Fibroblast of skin of left quadriceps (primary cell): ENCODE measurements at regions not wholly inside any gene's neighbourhood (a gene's known extent, or its start where the extent isn't known, plus 50 kb on each side); places are given as distances from the start of the nearest gene placed in this dataset.
"Not testable (repeated sequence)": the region's sequence is repeated elsewhere in the genome, so short reads cannot be mapped to it uniquely, and the experiment has no call there.

Experiments
- DNase-seq, 2 experiments: peaks; one replicate each; pipeline ENCODE4 v3.0.0-alpha.2; 2013; ENCODE audit warnings: low read depth in 2 of 2

DNA sequence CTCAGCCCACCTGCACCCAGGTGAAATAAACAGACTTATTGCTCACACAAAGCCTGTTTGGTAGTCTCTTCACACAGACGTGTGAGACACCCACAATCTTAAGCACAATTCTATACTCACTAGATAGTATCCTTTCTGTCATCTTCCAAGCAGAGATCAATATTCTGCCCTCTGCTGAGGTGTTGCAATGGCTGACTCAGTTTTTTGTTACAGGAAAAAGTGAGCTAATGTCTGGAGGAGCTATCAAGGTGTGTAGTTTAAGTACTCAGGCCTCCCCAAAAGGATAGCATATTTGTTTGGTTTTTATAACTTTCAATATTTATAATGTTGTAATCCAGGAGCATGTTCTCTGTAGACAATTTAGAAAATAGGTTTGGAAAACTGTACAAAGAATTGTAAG is 775.2 kb upstream of the POU3F4 start:
- DNase-seq: no peak

DNA sequence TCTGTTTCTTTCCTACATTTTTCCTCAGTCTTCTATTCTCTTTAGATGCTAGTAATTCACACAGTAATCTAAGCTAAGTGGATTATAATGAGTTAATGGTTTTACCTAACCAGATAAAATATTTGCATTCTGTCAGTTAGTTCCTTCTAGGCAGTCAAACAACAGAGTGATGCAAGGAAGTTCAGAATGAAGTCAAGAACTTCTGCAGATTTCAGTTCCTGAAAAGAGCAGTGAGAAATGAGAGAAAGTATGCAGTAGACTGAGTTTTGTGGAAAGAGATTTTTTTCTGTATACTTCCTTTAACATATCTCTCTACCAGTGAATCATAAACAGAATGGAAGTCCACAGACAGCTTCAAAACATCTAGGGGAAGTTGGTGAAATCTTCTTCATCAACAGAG is 774.0 kb upstream of the POU3F4 start:
- DNase-seq: no peak

DNA sequence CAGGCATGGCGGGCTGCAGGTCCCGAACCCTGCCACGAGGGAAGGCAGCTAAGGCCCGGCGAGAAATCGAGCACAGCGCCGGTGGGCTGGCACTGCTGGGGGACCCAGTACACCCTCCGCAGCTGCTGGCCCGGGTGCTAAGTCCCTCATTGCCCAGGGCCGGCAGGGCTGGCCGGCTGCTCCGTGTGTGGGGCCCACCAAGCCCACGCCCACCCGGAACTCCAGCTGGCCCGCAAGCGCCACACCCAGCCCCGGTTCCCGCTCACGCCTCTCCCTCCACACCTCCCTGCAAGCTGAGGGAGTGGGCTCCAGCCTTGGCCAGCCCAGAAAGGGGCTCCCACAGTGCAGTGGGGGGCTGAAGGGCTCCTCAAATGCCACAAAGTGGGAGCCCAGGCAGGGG is 769.8 kb upstream of the POU3F4 start:
- DNase-seq: not testable (repeated sequence)

DNA sequence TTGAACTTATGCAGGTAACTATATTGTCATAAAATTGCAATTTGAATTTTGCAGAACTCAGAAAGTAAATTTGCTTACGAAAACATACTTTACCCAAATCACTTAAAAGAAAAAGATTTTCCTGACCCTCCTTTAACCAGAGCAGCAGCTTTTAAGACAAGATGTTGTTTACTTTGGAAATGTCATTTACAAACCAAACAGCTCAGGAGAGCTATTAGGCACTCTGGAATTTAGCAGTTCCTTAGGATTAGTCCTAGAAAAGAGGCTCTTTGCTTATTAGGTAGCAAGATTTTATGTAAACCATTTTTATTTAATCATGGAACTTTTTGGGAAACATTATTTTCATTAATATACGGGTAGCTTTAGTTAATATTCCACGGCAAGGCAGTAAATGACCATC is 765.7 kb upstream of the POU3F4 start:
- no peak for DNase-seq

DNA sequence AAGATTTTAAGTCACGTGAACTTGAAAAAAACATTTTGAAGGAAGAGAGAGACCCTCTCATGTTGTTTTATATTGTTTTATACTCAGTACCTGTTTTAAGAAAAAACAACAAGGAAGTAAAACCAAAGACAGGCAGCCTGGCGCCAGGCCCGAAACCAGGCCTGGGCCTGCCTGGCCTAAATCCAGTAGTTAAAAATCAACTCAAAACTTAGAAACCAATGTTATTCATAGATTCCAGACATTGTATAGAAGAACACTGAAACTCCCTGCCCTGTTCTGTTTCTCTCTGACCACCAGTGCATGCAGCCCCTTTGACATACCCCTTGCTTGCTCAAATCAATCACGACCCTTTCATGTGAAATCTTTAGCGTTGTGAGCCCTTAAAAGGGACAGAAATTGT is 762.4 kb upstream of the POU3F4 start:
- not testable (repeated sequence) for DNase-seq

DNA sequence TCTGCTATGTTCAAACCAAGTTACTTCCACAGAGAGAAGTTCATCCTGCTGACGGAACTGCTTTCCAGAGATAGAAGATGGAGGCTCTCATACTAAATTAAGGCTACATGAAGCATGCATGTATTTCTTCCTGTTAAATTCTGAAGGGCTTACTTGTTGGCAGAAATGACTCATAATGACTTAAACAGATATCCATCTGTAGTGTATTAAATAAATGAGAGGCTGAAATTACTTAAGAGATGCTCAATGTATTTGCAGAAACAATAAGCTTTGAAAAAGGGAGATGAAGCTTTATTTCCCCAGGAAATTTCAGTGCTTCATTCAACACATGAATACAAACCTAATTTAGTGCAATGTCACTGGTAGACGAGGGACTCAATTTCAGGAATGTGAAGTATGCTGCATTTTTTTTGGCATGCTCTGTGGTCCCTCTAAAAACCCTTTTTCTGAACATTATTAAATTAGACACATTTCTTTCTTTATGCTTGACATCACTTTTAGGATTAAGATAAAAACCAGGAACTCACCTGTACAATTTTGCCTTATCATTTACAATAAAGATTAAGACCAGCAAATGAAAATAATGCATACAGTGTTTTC is 759.1 kb upstream of the POU3F4 start:
- DNase-seq: peak in 1 of 2 experiments; percentile 3

DNA sequence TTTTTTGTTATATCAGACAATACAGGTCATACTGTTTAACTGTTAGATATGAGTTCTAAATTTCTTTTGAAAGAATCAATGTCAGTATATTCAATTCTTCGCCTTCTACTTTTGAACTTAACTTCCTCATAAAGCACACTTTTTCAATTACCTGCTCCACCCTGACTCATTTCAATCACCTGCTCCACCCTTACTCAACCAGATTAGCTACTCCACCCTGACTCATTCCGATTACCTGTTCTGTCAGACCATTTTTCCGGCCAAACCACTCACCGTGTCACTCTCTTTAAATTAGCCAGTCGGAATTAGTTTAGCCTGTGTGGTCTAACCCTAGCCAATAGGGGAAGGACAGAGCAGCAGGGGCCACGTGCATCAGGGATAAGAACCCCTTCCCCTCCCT is 751.8 kb upstream of the POU3F4 start:
- no peak for DNase-seq

DNA sequence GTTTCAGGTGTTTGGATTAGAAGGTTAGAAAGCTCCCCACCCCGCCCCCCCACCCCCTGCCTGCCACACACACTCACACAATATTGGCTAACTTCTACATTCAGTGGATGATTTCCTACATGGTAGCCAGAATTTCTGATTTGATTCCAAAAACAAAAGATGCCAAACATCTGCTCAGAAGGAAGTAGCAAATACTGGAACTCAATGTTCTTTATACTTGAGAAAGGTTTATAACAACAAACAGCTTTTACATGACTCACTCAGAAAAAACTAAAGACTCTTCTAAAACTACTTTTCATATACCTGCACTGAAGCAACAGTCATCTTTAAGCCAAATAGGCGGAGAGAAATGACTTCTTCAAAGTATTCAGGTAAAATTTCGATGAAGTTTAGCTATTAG is 750.5 kb upstream of the POU3F4 start:
- DNase-seq: no peak

DNA sequence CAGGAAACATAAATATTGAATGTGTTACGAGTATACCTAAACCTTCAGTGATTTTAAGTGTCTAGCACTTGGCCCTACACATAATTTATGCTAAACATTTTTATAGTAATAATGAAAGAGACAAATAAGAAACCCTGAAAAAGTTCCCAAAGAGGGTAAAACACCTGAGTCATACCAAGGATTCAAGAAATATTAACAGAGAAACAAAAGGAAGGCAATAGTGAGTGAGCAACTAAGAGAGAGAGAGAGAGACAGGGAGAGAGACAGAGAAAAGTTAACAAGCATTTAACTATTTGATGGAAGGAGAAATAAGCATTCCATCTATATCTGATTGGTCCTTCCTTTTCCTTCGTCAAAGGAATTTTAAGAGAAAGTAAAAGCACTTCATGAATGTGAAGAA is 743.6 kb upstream of the POU3F4 start:
- DNase-seq: no peak

DNA sequence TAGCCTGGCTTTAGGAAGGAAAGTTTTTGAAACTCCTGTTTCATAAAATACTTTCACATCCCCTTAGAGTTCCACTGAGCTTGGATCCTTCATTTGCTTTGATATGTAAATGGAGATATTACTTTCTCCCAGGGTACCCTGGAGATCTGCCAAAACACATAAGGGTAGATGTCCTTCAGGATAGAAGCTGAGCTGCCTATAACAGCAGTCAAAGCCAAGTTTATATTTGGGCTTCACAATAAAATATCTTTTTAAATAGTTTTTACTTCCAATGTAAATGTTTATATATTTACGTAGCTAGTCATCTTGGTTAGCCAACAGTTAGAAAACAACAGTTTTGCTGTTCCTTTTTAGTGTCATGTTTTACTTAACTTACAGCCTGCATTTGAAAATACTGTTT is 742.3 kb upstream of the POU3F4 start:
- DNase-seq: no peak

DNA sequence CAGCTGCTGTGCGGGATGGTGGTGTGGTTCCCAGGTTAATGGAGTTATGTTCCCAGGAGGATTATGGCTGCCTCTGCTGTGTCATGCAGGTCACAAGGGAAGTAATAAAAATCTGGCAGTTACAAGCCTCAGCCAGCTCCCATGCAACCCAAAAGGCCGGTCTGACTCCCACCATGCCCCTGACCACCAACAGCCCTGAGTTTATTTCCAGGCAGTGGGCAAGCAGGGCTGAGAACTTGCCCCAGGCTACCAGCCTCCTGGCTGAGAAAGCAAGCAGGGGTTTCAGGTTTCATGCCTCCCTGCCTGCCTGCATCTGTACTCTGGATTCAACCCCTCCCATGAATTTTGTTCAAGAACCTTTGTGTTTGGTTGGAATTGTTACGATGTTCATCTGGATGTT is 732.7 kb upstream of the POU3F4 start:
- no peak for DNase-seq

DNA sequence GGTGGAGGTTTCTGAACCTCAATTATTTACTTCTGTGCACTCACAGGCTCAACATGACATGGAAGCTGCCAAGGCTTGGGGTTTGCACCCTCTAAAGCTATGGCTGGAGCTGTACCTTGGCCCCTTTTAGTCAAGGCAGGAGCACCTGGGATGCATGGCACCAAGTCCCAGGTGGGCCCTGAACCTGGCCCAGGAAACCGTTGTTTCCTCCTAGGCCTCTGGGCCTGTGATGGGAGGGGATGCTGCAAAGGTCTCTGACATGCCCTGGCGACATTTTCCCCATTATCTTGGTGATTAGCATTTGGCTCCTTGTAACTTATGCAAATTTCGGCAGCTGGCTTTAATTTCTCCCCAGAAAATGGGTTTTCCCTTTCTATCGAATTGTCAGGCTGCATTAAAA is 726.1 kb upstream of the POU3F4 start:
- DNase-seq: no peak

DNA sequence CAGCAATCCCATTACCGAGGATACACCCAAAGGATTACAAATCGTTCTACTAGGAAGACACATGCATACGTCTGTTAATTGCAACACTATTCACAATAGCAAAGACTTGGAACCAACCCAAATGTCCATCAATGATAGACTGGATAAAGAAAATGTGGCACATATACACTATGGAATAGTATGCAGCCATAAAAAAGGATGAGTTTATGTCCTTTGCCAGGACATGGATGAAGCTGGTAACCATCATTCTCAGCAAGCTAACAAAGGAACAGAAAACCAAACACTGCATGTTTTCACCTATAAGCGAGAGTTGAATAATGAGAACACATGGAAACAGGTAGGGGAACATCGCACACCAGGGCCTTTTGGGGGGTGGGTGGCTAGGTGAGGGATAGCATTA is 695.2 kb upstream of the POU3F4 start:
- not testable (repeated sequence) for DNase-seq

DNA sequence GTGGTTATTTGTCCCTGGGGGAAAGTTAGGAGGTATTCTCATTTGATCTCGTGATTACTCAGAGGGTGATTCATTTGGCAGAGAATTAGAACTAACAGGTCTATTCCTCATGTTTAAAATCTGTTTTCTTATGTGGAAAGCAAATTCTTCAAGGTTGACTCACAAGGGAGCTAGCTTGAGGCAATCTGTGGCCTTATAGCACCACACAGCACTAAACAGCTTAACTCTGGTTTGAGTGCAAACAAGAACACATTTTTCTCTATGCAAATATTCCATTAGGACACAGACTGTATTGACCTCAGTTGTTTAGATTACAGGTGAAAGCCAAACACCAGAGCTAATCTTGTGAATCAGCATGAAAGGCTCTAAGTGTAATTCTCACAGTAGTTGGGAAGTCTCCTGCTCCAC is 694.4 kb upstream of the POU3F4 start:
- DNase-seq: no peak

DNA sequence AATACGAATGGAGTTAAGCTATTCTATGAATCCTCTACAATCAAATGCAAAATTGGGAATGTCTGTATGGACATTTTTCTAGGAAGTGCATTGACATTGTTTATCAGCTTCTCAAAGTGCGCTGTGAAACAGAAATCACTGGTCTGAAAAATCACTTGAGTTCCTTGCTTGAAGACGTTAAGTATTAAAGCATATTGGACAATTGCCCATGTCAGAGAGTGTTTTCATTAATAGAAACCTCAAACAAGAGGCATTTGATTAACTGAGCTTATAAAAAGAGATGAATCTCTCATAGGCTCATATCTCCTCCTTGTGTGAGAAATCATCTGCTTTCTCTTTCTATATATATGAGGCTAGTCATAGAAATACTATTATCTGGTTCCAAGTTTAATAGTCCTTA is 692.1 kb upstream of the POU3F4 start:
- DNase-seq: no peak

DNA sequence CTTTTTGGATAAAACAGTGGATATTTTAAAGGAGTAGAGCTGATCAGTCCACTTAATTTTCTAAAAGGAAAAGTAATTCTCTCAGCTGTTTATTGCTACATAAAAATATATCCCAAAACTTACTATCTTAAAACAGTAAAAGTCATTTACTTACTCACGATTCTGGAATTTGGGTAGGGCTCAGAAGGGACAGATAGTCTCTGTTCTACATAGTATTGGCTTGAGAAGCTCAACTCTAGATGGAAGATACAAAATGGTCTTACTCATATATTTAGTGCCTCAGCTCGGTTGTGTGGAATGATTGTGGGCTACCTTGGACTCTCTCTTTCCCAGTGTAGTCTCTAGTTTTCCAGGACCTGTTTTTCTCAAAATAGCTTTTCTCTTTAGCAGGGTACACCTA is 691.5 kb upstream of the POU3F4 start:
- no peak for DNase-seq

DNA sequence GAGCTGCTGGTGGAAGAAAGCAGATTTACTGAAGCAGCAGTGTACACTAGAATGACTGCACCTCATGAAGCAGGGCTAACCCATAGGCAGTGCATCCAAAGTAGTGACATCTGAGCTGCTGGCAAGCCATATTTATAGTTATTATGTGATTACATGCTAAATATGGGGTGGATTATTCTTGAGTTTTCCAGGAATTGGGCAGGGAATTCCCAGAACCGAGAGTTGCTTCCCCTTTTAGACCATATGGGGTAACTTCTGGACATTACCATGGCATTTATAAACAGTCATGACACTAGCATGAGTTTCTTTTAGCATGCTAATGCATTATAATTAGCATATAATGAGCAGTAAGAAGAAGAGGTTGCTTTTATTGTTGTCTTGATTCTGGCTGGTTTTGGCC is 665.8 kb upstream of the POU3F4 start:
- DNase-seq: no peak

DNA sequence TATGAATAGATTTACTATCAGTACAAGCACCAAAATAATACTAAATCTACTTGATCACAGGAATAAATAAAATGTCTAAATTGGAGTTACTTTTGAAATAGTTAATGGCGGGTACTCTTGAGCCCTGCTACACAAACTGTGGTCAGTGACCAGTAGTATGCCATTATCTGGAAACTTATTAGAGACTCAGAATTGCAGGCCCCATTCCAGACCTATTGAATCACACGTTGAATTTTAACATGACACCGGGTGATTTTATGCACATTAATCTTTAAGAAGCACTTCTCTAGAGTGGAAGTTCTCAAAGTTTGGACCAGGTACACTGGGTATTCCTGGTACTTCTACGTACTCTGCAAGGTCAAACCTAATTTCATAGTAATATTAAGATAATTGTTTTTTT is 660.0 kb upstream of the POU3F4 start:
- DNase-seq: no peak
